ENCODE measurements at regions not wholly inside any gene's neighbourhood (a gene's known extent, or its start where the extent isn't known, plus 50 kb on each side); places are given as distances from the start of the nearest gene placed in this dataset.
"Not testable (repeated sequence)": the region's sequence is repeated elsewhere in the genome, so short reads cannot be mapped to it uniquely, and the experiment has no call there.

- not testable (repeated sequence) for DNase-seq
Observed at GRCh38 chr1:146401281-146401825, 172.5 kb upstream of the NOTCH2NLA start.

- DNase-seq: not testable (repeated sequence)
Observed at GRCh38 chr1:146400173-146401121, 171.6 kb upstream of the NOTCH2NLA start.

- not testable (repeated sequence) for DNase-seq
Observed at GRCh38 chr1:146399225-146399624, 170.4 kb upstream of the NOTCH2NLA start.

- not testable (repeated sequence) for DNase-seq
Observed at GRCh38 chr1:146396801-146397200, 168.0 kb upstream of the NOTCH2NLA start.

- DNase-seq: not testable (repeated sequence)
Observed at GRCh38 chr1:146396242-146396641, 167.4 kb upstream of the NOTCH2NLA start.

- not testable (repeated sequence) for DNase-seq
Observed at GRCh38 chr1:146393796-146394195, 165.0 kb upstream of the NOTCH2NLA start.

GRCh38 chr1:146393154-146393553 is 164.3 kb upstream of the NOTCH2NLA start:
- not testable (repeated sequence) for DNase-seq

GRCh38 chr1:146389178-146389577 is 160.4 kb upstream of the NOTCH2NLA start:
- DNase-seq: not testable (repeated sequence)

GRCh38 chr1:146387750-146388469 is 159.1 kb upstream of the NOTCH2NLA start:
- DNase-seq: not testable (repeated sequence)

- DNase-seq: peak; percentile 89
Observed at GRCh38 chr1:146386851-146387749, 158.3 kb upstream of the NOTCH2NLA start.

- DNase-seq: peak; percentile 32
Observed at GRCh38 chr1:146381196-146381595, 152.4 kb upstream of the NOTCH2NLA start.

GRCh38 chr1:146376708-146377496 is 148.1 kb upstream of the NOTCH2NLA start:
- DNase-seq: peak; percentile 98

GRCh38 chr1:146376309-146376707 is 147.5 kb upstream of the NOTCH2NLA start:
- DNase-seq: peak; percentile 79

GRCh38 chr1:146375108-146375507 is 146.3 kb upstream of the NOTCH2NLA start:
- not testable (repeated sequence) for DNase-seq

- DNase-seq: peak; percentile 41
Observed at GRCh38 chr1:146369940-146370339, 141.1 kb upstream of the NOTCH2NLA start.

GRCh38 chr1:146355373-146355772 is 126.6 kb upstream of the NOTCH2NLA start:
- DNase-seq: not testable (repeated sequence)

- not testable (repeated sequence) for DNase-seq
Observed at GRCh38 chr1:146326863-146327262, 98.0 kb upstream of the NOTCH2NLA start.

- DNase-seq: not testable (repeated sequence)
Observed at GRCh38 chr1:146324463-146324862, 95.6 kb upstream of the NOTCH2NLA start.

GRCh38 chr1:146323302-146323701 is 94.5 kb upstream of the NOTCH2NLA start:
- not testable (repeated sequence) for DNase-seq

- not testable (repeated sequence) for DNase-seq
Observed at GRCh38 chr1:146322893-146323292, 94.1 kb upstream of the NOTCH2NLA start.

GRCh38 chr1:146318715-146319114 is 89.9 kb upstream of the NOTCH2NLA start:
- DNase-seq: not testable (repeated sequence)

All from DMS153 (cell line).